ENCODE measurements at regions not wholly inside any gene's neighbourhood (a gene's known extent, or its start where the extent isn't known, plus 50 kb on each side); places are given as distances from the start of the nearest gene placed in this dataset.

- 3% methylated on average over 3 of the region's 3 CpGs for WGBS (ENCODE audit: missing lambda C conversion rate)
- TF ChIP-seq TFCP2L1 (CRISPR knock-in tag; IDR thresholded peaks at IDR 0.05) (no peak), ZFP36 (IDR thresholded peaks at IDR 0.05; ENCODE audit: borderline replicate concordance, partially characterized antibody) (no peak), ZNF302 (CRISPR knock-in tag; IDR thresholded peaks at IDR 0.05) (no peak), ZSCAN20 (CRISPR knock-in tag; IDR thresholded peaks at IDR 0.05) (no peak), NPAS2 (CRISPR knock-in tag; IDR thresholded peaks at IDR 0.05; ENCODE audit: borderline replicate concordance) (no peak)
- DNase-seq (ENCODE audit: low read depth in 1 of 2, low spot score in 1 of 2): no peak
- ChIA-PET CTCF (no interaction called here), POLR2A (no interaction called here)
- FAIRE-seq: no peak
- H3K4me2 ChIP-seq: no peak overlapping the region
- no peaks in the 10 kb centered on the region for H3K4me1 ChIP-seq
- no peak overlapping the region for H3K27ac ChIP-seq
- no peak overlapping the region for H3K4me3 ChIP-seq
- no peak for ATAC-seq
- H3K9me3 ChIP-seq: no peaks in the 10 kb centered on the region
Observed at GRCh38 chr10:109386921-109387320, 536.4 kb downstream of the XPNPEP1 start.

GRCh38 chr10:109386101-109386500, 537.2 kb downstream of the XPNPEP1 start:
- POLR2A ChIA-PET: no interaction called here

GRCh38 chr10:109379186-109379585, 544.1 kb downstream of the XPNPEP1 start:
- ChIA-PET CTCF (no interaction called here), POLR2A (no interaction called here)
- DNase-seq (ENCODE audit: low read depth in 1 of 2, low spot score in 1 of 2): no peak
- H3K4me2 ChIP-seq: no peak overlapping the region
- no peak for FAIRE-seq
- no peak overlapping the region for H3K4me3 ChIP-seq
- 2% methylated on average over 2 of the region's 2 CpGs for WGBS (ENCODE audit: missing lambda C conversion rate)
- no peak overlapping the region for H3K27ac ChIP-seq
- no peaks in the 10 kb centered on the region for H3K4me1 ChIP-seq
- no peaks in the 10 kb centered on the region for H3K9me3 ChIP-seq
- no peak for ATAC-seq
- TF ChIP-seq CBX2 (IDR thresholded peaks at IDR 0.05; ENCODE audit: borderline replicate concordance, low read depth) (no peak), RNF2 (IDR thresholded peaks at IDR 0.05; ENCODE audit: borderline replicate concordance, low read depth) (no peak), SMC3 (IDR thresholded peaks at IDR 0.05) (no peak), JUN (IDR thresholded peaks at IDR 0.05) (no peak), EHMT2 (IDR thresholded peaks at IDR 0.05; ENCODE audit: low read depth) (no peak), MAX (IDR thresholded peaks at IDR 0.05) (no peak), FOSL2 (IDR thresholded peaks at IDR 0.05) (no peak), FOSL2 (CRISPR knock-in tag; IDR thresholded peaks at IDR 0.05) (no peak), ATOH8 (CRISPR knock-in tag; IDR thresholded peaks at IDR 0.05; ENCODE audit: low read depth) (no peak), ESRRA (IDR thresholded peaks at IDR 0.05; ENCODE audit: borderline replicate concordance, low read length) (no peak), MYC (IDR thresholded peaks at IDR 0.05; ENCODE audit: borderline replicate concordance, low read length) (no peak)

More at GRCh38 chr10:109386101-109386500, 537.2 kb downstream of the XPNPEP1 start:
- 9% methylated on average over 1 of the region's 1 CpG for WGBS (ENCODE audit: missing lambda C conversion rate)
- DNase-seq (ENCODE audit: low read depth in 1 of 2, low spot score in 1 of 2) (no peak), FAIRE-seq (no peak), ATAC-seq (no peak)
- H3K4me3 ChIP-seq: no peak overlapping the region
- CTCF ChIA-PET: no interaction called here
- no peak overlapping the region for H3K27ac ChIP-seq
- TF ChIP-seq TFCP2L1 (CRISPR knock-in tag; IDR thresholded peaks at IDR 0.05): no peak
- H3K4me1 ChIP-seq: no peaks in the 10 kb centered on the region
- no peak overlapping the region for H3K4me2 ChIP-seq
- H3K9me3 ChIP-seq: no peaks in the 10 kb centered on the region

- Histone ChIP-seq H3K4me1 (no peaks in the 10 kb centered on the region), H3K4me2 (no peak overlapping the region), H3K4me3 (no peak overlapping the region), H3K27ac (no peak overlapping the region), H3K9me3 (no peaks in the 10 kb centered on the region)
- TF ChIP-seq RNF2 (IDR thresholded peaks at IDR 0.05; ENCODE audit: borderline replicate concordance, low read depth): no peak
- no peak for TF ChIP-seq RAD21 (conservative IDR thresholded peaks at IDR 0.05 in 1 of 2, IDR thresholded peaks at IDR 0.05 in 1 of 2)
- TF ChIP-seq SREBF2 (IDR thresholded peaks at IDR 0.05): no peak
- no peak for TF ChIP-seq CHD4 (IDR thresholded peaks at IDR 0.05; ENCODE audit: borderline replicate concordance)
- no peak for TF ChIP-seq ZC3H11A (IDR thresholded peaks at IDR 0.05)
- TF ChIP-seq ZFP36 (IDR thresholded peaks at IDR 0.05; ENCODE audit: borderline replicate concordance, partially characterized antibody): no peak
- TF ChIP-seq TFCP2L1 (CRISPR knock-in tag; IDR thresholded peaks at IDR 0.05): no peak
- TF ChIP-seq USF2 (IDR thresholded peaks at IDR 0.05): no peak
- TF ChIP-seq HEYL (CRISPR knock-in tag; IDR thresholded peaks at IDR 0.05): no peak
- no peak for TF ChIP-seq RCOR1 (IDR thresholded peaks at IDR 0.05; ENCODE audit: low read depth, low read length)
- no peak for TF ChIP-seq EP300 (IDR thresholded peaks at IDR 0.05)
- no peak for TF ChIP-seq ELK1 (IDR thresholded peaks at IDR 0.05; ENCODE audit: low read depth, low read length)
- FAIRE-seq (no peak), ATAC-seq (no peak), DNase-seq (ENCODE audit: low read depth in 1 of 2, low spot score in 1 of 2) (no peak)
- ChIA-PET POLR2A (no interaction called here), CTCF (no interaction called here)
- WGBS (ENCODE audit: missing lambda C conversion rate): 0% methylated on average over 1 of the region's 1 CpG
Observed at GRCh38 chr10:109374215-109374614, 549.1 kb downstream of the XPNPEP1 start.
